OCI-LY7 (cell line): ENCODE measurements at regions not wholly inside any gene's neighbourhood (a gene's known extent, or its start where the extent isn't known, plus 50 kb on each side); places are given as distances from the start of the nearest gene placed in this dataset.

Experiments
- CTCF ChIP-seq: fragments of 200-600 bp; sonication (generic); conservative IDR thresholded peaks from 2 replicates; pipeline ENCODE4 v1.5.1; 2014; ENCODE audit warnings: mild to moderate bottlenecking, antibody characterized with exemption, low read length, moderate library complexity, mixed read lengths
- EZH2phosphoT487 ChIP-seq: fragments of 200-600 bp; sonication (generic); IDR thresholded peaks from 2 replicates; pipeline ENCODE4 v1.6.1; 2018; ENCODE audit warnings: low read depth, borderline replicate concordance, mild to moderate bottlenecking, mixed run types, antibody characterized with exemption, low read length, moderate library complexity, mixed read lengths

GRCh38 chr11:92779746-92780145 lies 189.7 kb upstream of the MTNR1B start:
- TF ChIP-seq CTCF (no peak), EZH2phosphoT487 (no peak)
